ENCODE measurements at regions not wholly inside any gene's neighbourhood (a gene's known extent, or its start where the extent isn't known, plus 50 kb on each side); places are given as distances from the start of the nearest gene placed in this dataset.

GRCh38 chr5:60184606-60185005, 291.1 kb upstream of the PDE4D start:
- DNase-seq (ENCODE audit: low spot score) = no peak
- H3K27ac ChIP-seq (ENCODE audit: low read depth in 1 of 2, low read length in 2 of 2) = no peak overlapping the region
- H3K36me3 ChIP-seq (ENCODE audit: control insufficient read depth in 4 of 4, insufficient read depth in 3 of 4, low read depth in 1 of 4, low read length in 3 of 4) = no peaks in the 10 kb centered on the region
- 78% methylated on average over 2 of the region's 2 CpGs for WGBS
- no peak for TF ChIP-seq FOXA2 (IDR thresholded peaks at IDR 0.05)
- no peak for TF ChIP-seq ZBTB33 (IDR thresholded peaks at IDR 0.05)
- TF ChIP-seq HNF4A (conservative IDR thresholded peaks at IDR 0.05) = no peak
- TF ChIP-seq FOXA1 (IDR thresholded peaks at IDR 0.05) = no peak
- TF ChIP-seq ATF3 (IDR thresholded peaks at IDR 0.05) = no peak
- no peak for TF ChIP-seq REST (IDR thresholded peaks at IDR 0.05)
- TF ChIP-seq NR2F2 (IDR thresholded peaks at IDR 0.05) = no peak
- TF ChIP-seq SP1 (IDR thresholded peaks at IDR 0.05) = no peak
- no peak for TF ChIP-seq YY1 (IDR thresholded peaks at IDR 0.05)
- no peak for TF ChIP-seq EGR1 (IDR thresholded peaks at IDR 0.05; ENCODE audit: low read depth in 2 of 2)
- TF ChIP-seq TAF1 (conservative IDR thresholded peaks at IDR 0.05) = no peak
- TF ChIP-seq RXRA (IDR thresholded peaks at IDR 0.05) = no peak
- no peak for TF ChIP-seq HNF4G (IDR thresholded peaks at IDR 0.05)
- no peak for TF ChIP-seq CTCF (IDR thresholded peaks at IDR 0.05; ENCODE audit: low read depth, low read length, missing input control)
- no peak for TF ChIP-seq MAX (IDR thresholded peaks at IDR 0.05)
- no peak for TF ChIP-seq JUND (IDR thresholded peaks at IDR 0.05)
- no peak for TF ChIP-seq GABPA (IDR thresholded peaks at IDR 0.05 in 1 of 2, conservative IDR thresholded peaks at IDR 0.05 in 1 of 2)
- no peak overlapping the region for H3K4me3 ChIP-seq (ENCODE audit: low read depth in 1 of 3, low read length in 3 of 3)
- no peaks in the 10 kb centered on the region for H3K4me1 ChIP-seq (ENCODE audit: control insufficient read depth in 4 of 4, insufficient read depth in 4 of 4, low read length in 3 of 4)
- H3K27me3 ChIP-seq (ENCODE audit: control insufficient read depth in 4 of 4, insufficient read depth in 4 of 4, low read length in 3 of 4) = no peaks in the 10 kb centered on the region
- H3K9me3 ChIP-seq (ENCODE audit: control insufficient read depth in 4 of 4, low read length in 3 of 4) = no peaks in the 10 kb centered on the region
- no peak overlapping the region for H3K9ac ChIP-seq (ENCODE audit: low read depth in 1 of 2, low read length in 2 of 2)

- no peak overlapping the region for H3K9ac ChIP-seq (ENCODE audit: low read depth in 1 of 2, low read length in 2 of 2)
- H3K4me1 ChIP-seq (ENCODE audit: control insufficient read depth in 4 of 4, insufficient read depth in 4 of 4, low read length in 3 of 4) = no peaks in the 10 kb centered on the region
- no peak overlapping the region for H3K4me3 ChIP-seq (ENCODE audit: low read depth in 1 of 3, low read length in 3 of 3)
- 79% methylated on average over 1 of the region's 1 CpG for WGBS
- H3K27ac ChIP-seq (ENCODE audit: low read depth in 1 of 2, low read length in 2 of 2) = no peak overlapping the region
- H3K9me3 ChIP-seq (ENCODE audit: control insufficient read depth in 4 of 4, low read length in 3 of 4) = no peaks in the 10 kb centered on the region
- H3K36me3 ChIP-seq (ENCODE audit: control insufficient read depth in 4 of 4, insufficient read depth in 3 of 4, low read depth in 1 of 4, low read length in 3 of 4) = no peaks in the 10 kb centered on the region
- DNase-seq (ENCODE audit: low spot score) = no peak
- no peaks in the 10 kb centered on the region for H3K27me3 ChIP-seq (ENCODE audit: control insufficient read depth in 4 of 4, insufficient read depth in 4 of 4, low read length in 3 of 4)
- TF ChIP-seq JUND (IDR thresholded peaks at IDR 0.05) (no peak), YY1 (IDR thresholded peaks at IDR 0.05) (no peak), HNF4A (conservative IDR thresholded peaks at IDR 0.05) (no peak), MAX (IDR thresholded peaks at IDR 0.05) (no peak), FOXA1 (IDR thresholded peaks at IDR 0.05) (no peak), NR2F2 (IDR thresholded peaks at IDR 0.05) (no peak), RXRA (IDR thresholded peaks at IDR 0.05) (no peak), FOXA2 (IDR thresholded peaks at IDR 0.05) (no peak), EGR1 (IDR thresholded peaks at IDR 0.05; ENCODE audit: low read depth in 2 of 2) (no peak), HNF4G (IDR thresholded peaks at IDR 0.05) (no peak), ZBTB33 (IDR thresholded peaks at IDR 0.05) (no peak), TAF1 (conservative IDR thresholded peaks at IDR 0.05) (no peak), RAD21 (IDR thresholded peaks at IDR 0.05) (no peak), CTCF (IDR thresholded peaks at IDR 0.05; ENCODE audit: low read depth, low read length, missing input control) (no peak), GABPA (IDR thresholded peaks at IDR 0.05 in 1 of 2, conservative IDR thresholded peaks at IDR 0.05 in 1 of 2) (no peak), SP1 (IDR thresholded peaks at IDR 0.05) (no peak), ATF3 (IDR thresholded peaks at IDR 0.05) (no peak)
Observed at GRCh38 chr5:60183881-60184280, 290.4 kb upstream of the PDE4D start.

All from liver (tissue), 8 donors.